Small intestine (tissue), 7 donors: ENCODE measurements at regions not wholly inside any gene's neighbourhood (a gene's known extent, or its start where the extent isn't known, plus 50 kb on each side); places are given as distances from the start of the nearest gene placed in this dataset.
"Not testable (repeated sequence)": the region's sequence is repeated elsewhere in the genome, so short reads cannot be mapped to it uniquely, and the experiment has no call there.

Experiments used
- DNase-seq, 2 donors: peaks; one replicate each; pipeline versions ENCODE4 v3.0.0 to v3.0.0-alpha.2; 2013
- FAIRE-seq: peaks from 2 replicates; lab custom pipeline; 2012; peaks lifted over from hg19 to GRCh38; lab: Jason Lieb, UNC
- H3K27ac ChIP-seq, 3 donors: one replicate each; pipeline ENCODE4 v1.5.1; 2013; ENCODE audit warnings: low read length in 2 of 3, mild to moderate bottlenecking in 2 of 3, control low read depth in 1 of 3, inconsistent platforms in 1 of 3, low read depth in 1 of 3, moderate library complexity in 1 of 3
- H3K27me3 ChIP-seq, 3 donors: one replicate each; pipeline ENCODE4 v1.6.1; 2013; ENCODE audit warnings: low read length in 3 of 3, inconsistent platforms in 1 of 3; ENCODE audit not compliant: control insufficient read depth in 3 of 3, insufficient read depth in 3 of 3
- H3K36me3 ChIP-seq, 3 donors: one replicate each; pipeline ENCODE4 v1.6.1; 2013; ENCODE audit warnings: low read length in 3 of 3, inconsistent platforms in 1 of 3, low read depth in 1 of 3, mild to moderate bottlenecking in 1 of 3, moderate library complexity in 1 of 3; ENCODE audit not compliant: control insufficient read depth in 3 of 3, insufficient read depth in 2 of 3
- H3K4me1 ChIP-seq, 3 donors: one replicate each; pipeline ENCODE4 v1.6.1; 2013; ENCODE audit warnings: low read length in 2 of 3, inconsistent platforms in 1 of 3, low read depth in 1 of 3, mild to moderate bottlenecking in 1 of 3, moderate library complexity in 1 of 3; ENCODE audit not compliant: control insufficient read depth in 3 of 3, insufficient read depth in 2 of 3
- H3K4me3 ChIP-seq, 3 donors: one replicate each; pipeline ENCODE4 v1.5.1; 2013; ENCODE audit warnings: low read length in 3 of 3, control low read depth in 1 of 3, inconsistent platforms in 1 of 3, low read depth in 1 of 3, mild to moderate bottlenecking in 1 of 3, moderate library complexity in 1 of 3
- H3K9me3 ChIP-seq, 2 donors: one replicate each; pipeline ENCODE4 v1.6.1; 2013; ENCODE audit warnings: low read depth in 1 of 2, low read length in 1 of 2; ENCODE audit not compliant: control insufficient read depth in 2 of 2, insufficient read depth in 1 of 2
- WGBS, 3 donors: extraction: QIAGEN DNeasy Blood & Tissue Kit; methylation state at CpG; one replicate each; pipeline ENCODE4 v1.1.7; 2013; 5-methylcytosine and 5-hydroxymethylcytosine counted together
- donor health status: healthy with polysubstance abuse.
- donor health status: control.
- donor health status: control.
- donor health status: Bipolar disorder and iron deficiency.
- donor health status: healthy.

DNA sequence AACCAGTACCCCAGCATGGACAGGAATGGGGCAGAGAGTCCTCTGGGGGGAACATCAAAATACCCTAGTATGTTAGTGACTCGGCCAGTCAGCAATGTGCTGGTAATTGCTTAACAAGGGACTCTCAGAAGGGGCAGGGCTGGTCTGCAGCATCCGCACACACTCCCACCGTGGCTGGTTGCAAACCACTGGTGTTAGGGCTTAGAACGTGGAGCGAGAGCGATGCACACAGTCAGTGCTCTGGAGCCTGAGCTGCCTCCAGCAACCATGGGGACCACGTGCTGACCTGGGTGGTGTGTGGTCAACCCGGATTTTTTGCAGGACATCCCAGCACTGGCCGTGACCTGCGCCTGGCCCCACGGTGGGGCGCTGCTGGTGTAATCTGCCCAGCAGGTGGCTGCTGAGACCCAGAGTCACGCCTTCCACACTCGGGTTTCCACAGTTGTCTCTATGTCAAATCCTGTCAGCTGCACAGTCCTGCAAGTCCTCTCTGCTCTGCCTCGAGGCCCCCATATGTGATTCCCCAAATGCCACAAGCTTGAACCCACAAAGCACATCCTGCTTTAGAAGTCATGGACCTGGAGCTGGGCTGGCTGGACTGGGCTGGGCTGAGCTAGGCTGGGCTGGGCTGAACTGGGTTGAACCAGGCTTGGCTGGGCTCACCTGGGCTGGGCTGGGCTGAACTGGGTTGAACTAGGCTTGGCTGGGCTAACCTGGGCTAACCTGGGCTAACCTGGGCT lies 50.6 kb upstream of the GPC1 start:
- FAIRE-seq (no peak), DNase-seq (no peak)
- no peak overlapping the region for H3K27ac ChIP-seq
- H3K27me3 ChIP-seq, result no peaks in the 10 kb centered on the region
- H3K36me3 ChIP-seq, result no peaks in the 10 kb centered on the region
- 80 to 81% (median 80%) methylated on average over 15 of the region's 15 CpGs for WGBS, 3 donors
- no peaks in the 10 kb centered on the region for H3K9me3 ChIP-seq
- H3K4me3 ChIP-seq, result no peak overlapping the region
- H3K4me1 ChIP-seq, result no peaks in the 10 kb centered on the region

- not testable (repeated sequence) for DNase-seq, H3K4me1 ChIP-seq, H3K4me3 ChIP-seq, FAIRE-seq, H3K27ac ChIP-seq, H3K9me3 ChIP-seq, H3K27me3 ChIP-seq, H3K36me3 ChIP-seq
- WGBS, 3 donors, result 48 to 80% (median 68%) methylated on average over 3 of the region's 3 CpGs
These were observed 49.9 kb upstream of the GPC1 start for GRCh38 chr2:240385451-240386161.
